ENCODE measurements at regions not wholly inside any gene's neighbourhood (a gene's known extent, or its start where the extent isn't known, plus 50 kb on each side); places are given as distances from the start of the nearest gene placed in this dataset.

- TF ChIP-seq ZNF550 (CRISPR knock-in tag; IDR thresholded peaks at IDR 0.05; ENCODE audit: borderline replicate concordance) (no peak), ZNF207 (IDR thresholded peaks at IDR 0.05; ENCODE audit: borderline replicate concordance) (no peak), ZNF10 (CRISPR knock-in tag; IDR thresholded peaks at IDR 0.05; ENCODE audit: borderline replicate concordance, low read depth) (no peak), ZNF704 (CRISPR knock-in tag; IDR thresholded peaks at IDR 0.05; ENCODE audit: borderline replicate concordance) (no peak), SMC3 (IDR thresholded peaks at IDR 0.05; ENCODE audit: low read length) (no peak), SSRP1 (CRISPR knock-in tag; IDR thresholded peaks at IDR 0.05) (no peak), SMAD9 (CRISPR knock-in tag; IDR thresholded peaks at IDR 0.05) (no peak), ZNF275 (CRISPR knock-in tag; IDR thresholded peaks at IDR 0.05; ENCODE audit: borderline replicate concordance) (no peak), MLXIP (CRISPR knock-in tag; IDR thresholded peaks at IDR 0.05; ENCODE audit: borderline replicate concordance) (no peak)
Observed at GRCh38 chr18:70985948-70986347, 697.1 kb downstream of the SOCS6 start (continued).

All from HepG2 (cell line).